Common myeloid progenitor, CD34-positive (primary cell): ENCODE measurements at regions not wholly inside any gene's neighbourhood (a gene's known extent, or its start where the extent isn't known, plus 50 kb on each side); places are given as distances from the start of the nearest gene placed in this dataset.
A peak's percentile ranks its signal among the peaks of the same experiment; 100 is the strongest.

ENCODE experiments used
- CTCF ChIA-PET: fragments of 350-600 bp; sonication (Branson Sonifier 250); formaldehyde crosslinking; loops from one replicate; lab custom pipeline; 2021; ENCODE audit warnings: antibody characterized with exemption; lab: Charles Lee
- POLR2A ChIA-PET: fragments of 350-600 bp; sonication (Branson Sonifier 250); formaldehyde crosslinking; loops from one replicate; lab custom pipeline; 2021; ENCODE audit warnings: antibody characterized with exemption; lab: Charles Lee
- DNase-seq, 3 donors: peaks; one replicate each; pipeline versions ENCODE4 v3.0.0 to v3.0.0-alpha.2; 2013
- H3K27ac ChIP-seq, 2 experiments: 1 replicate in 1 of 2; 2 replicates in 1 of 2; pipeline ENCODE4 v1.7.0; 2013; ENCODE audit warnings: inconsistent platforms in 2 of 2, low read length in 2 of 2, mild to moderate bottlenecking in 2 of 2, low read depth in 1 of 2, moderate library complexity in 1 of 2; ENCODE audit not compliant: severe bottlenecking in 2 of 2, insufficient read depth in 1 of 2, poor library complexity in 1 of 2
- H3K27me3 ChIP-seq, 5 experiments: replicated peaks in 2 of 5; 1 replicate in 3 of 5; 2 replicates in 2 of 5; pipeline versions ENCODE4 v1.6.1 to v1.7.0; 2013; ENCODE audit warnings: low read length in 4 of 5, mild to moderate bottlenecking in 2 of 5, moderate library complexity in 2 of 5, inconsistent platforms in 1 of 5; ENCODE audit not compliant: insufficient read depth in 5 of 5, control insufficient read depth in 4 of 5
- H3K36me3 ChIP-seq, 4 experiments: 1 replicate in 2 of 4; 2 replicates in 2 of 4; pipeline versions ENCODE4 v1.6.1 to v1.7.0; 2013; ENCODE audit warnings: low read length in 3 of 4, control low read depth in 1 of 4, mild to moderate bottlenecking in 1 of 4; ENCODE audit not compliant: control insufficient read depth in 4 of 4, insufficient read depth in 4 of 4
- H3K4me1 ChIP-seq, 4 experiments: 1 replicate in 3 of 4; 2 replicates in 1 of 4; pipeline versions ENCODE4 v1.6.1 to v1.7.1; 2013; ENCODE audit warnings: low read length in 3 of 4, mild to moderate bottlenecking in 3 of 4, control low read depth in 1 of 4, inconsistent platforms in 1 of 4, moderate library complexity in 1 of 4; ENCODE audit not compliant: control insufficient read depth in 4 of 4, insufficient read depth in 4 of 4; ENCODE audit errors: control extremely low read depth in 1 of 4
- H3K4me3 ChIP-seq, 7 experiments: 1 replicate in 4 of 7; 2 replicates in 3 of 7; pipeline versions ENCODE4 v1.5.1 to v1.7.0; 2013; ENCODE audit warnings: mild to moderate bottlenecking in 7 of 7, low read length in 6 of 7, moderate library complexity in 6 of 7, inconsistent platforms in 2 of 7, low read depth in 2 of 7, control low read depth in 1 of 7; ENCODE audit not compliant: insufficient read depth in 4 of 7, control insufficient read depth in 1 of 7; ENCODE audit errors: extremely low read depth in 1 of 7
- H3K9me3 ChIP-seq, 5 experiments: 1 replicate in 4 of 5; 2 replicates in 1 of 5; pipeline versions ENCODE4 v1.6.1 to v1.7.1; 2013; ENCODE audit warnings: low read length in 4 of 5, mild to moderate bottlenecking in 2 of 5, inconsistent platforms in 1 of 5, low read depth in 1 of 5, moderate library complexity in 1 of 5; ENCODE audit not compliant: control insufficient read depth in 4 of 5, insufficient read depth in 2 of 5; ENCODE audit errors: control extremely low read depth in 1 of 5
- WGBS: methylation state at CpG from one replicate; pipeline ENCODE4 v1.1.5; 2013; ENCODE audit not compliant: insufficient coverage; 5-methylcytosine and 5-hydroxymethylcytosine counted together

GRCh38 chr12:114218136-114218535 is 187.8 kb downstream of the TBX5 start:
- H3K36me3 ChIP-seq = no peaks in the 10 kb centered on the region
- ChIA-PET POLR2A (no interaction called here), CTCF (no interaction called here)
- no peaks in the 10 kb centered on the region for H3K4me1 ChIP-seq
- no peak overlapping the region for H3K27ac ChIP-seq
- 100% methylated on average over 2 of the region's 2 CpGs for WGBS
- no peak overlapping the region for H3K4me3 ChIP-seq
- no peak for DNase-seq
- peaks cover 0 to 4% (median 0%) of the 10 kb centered on the region in 5 experiments for H3K27me3 ChIP-seq
- peaks cover 0 to 2% (median 0%) of the 10 kb centered on the region in 5 experiments for H3K9me3 ChIP-seq

- peaks cover 0 to 2% (median 0%) of the 10 kb centered on the region in 5 experiments for H3K27me3 ChIP-seq
- DNase-seq = no peak
- ChIA-PET POLR2A (no interaction called here), CTCF (no interaction called here)
- no peaks in the 10 kb centered on the region for H3K36me3 ChIP-seq
- WGBS = 90% methylated on average over 2 of the region's 6 CpGs
- H3K4me1 ChIP-seq = no peaks in the 10 kb centered on the region
- H3K9me3 ChIP-seq = peaks cover 0 to 2% (median 0%) of the 10 kb centered on the region in 5 experiments
- no peak overlapping the region for H3K4me3 ChIP-seq
- no peak overlapping the region for H3K27ac ChIP-seq
Measured at GRCh38 chr12:114215746-114216145, 190.2 kb downstream of the TBX5 start.

- H3K27ac ChIP-seq = no peak overlapping the region
- H3K9me3 ChIP-seq = peaks cover 0 to 2% (median 0%) of the 10 kb centered on the region in 5 experiments
- DNase-seq = peak; percentile 5 to 62 (median 40)
- ChIA-PET POLR2A (no interaction called here), CTCF (no interaction called here)
- H3K27me3 ChIP-seq = peaks cover 0 to 2% (median 0%) of the 10 kb centered on the region in 5 experiments
- no peak overlapping the region for H3K4me3 ChIP-seq
- no peaks in the 10 kb centered on the region for H3K4me1 ChIP-seq
- H3K36me3 ChIP-seq = no peaks in the 10 kb centered on the region
- WGBS = 37% methylated on average over 2 of the region's 2 CpGs
Measured at GRCh38 chr12:114213055-114213581, 192.8 kb downstream of the TBX5 start.

DNA sequence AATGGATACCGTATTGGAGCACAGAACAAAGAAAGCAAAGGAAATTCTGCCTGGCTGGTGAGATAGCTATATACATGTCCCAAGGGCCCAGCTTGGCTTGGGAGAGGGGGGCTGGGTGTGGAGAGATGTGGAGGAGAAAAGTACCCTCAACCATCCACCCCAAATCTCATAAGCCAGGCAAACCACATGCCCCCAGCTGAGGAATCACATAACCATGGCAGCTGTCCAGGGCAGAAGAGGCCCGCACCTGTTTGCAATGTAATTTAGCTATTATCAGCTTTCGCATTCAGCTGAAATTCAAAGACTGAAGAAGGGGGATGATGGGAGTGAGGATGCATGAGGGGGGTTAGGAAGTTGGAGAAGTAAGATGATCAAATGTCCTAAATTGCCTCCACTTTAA is 196.1 kb downstream of the TBX5 start:
- ChIA-PET CTCF (no interaction called here), POLR2A (no interaction called here)
- H3K4me3 ChIP-seq = no peak overlapping the region
- H3K9me3 ChIP-seq = no peaks in the 10 kb centered on the region
- no peaks in the 10 kb centered on the region for H3K4me1 ChIP-seq
- 83% methylated on average over 3 of the region's 3 CpGs for whole genome bisulfite sequencing
- no peak overlapping the region for H3K27ac ChIP-seq
- DNase-seq = no peak
- peaks cover 0 to 2% (median 0%) of the 10 kb centered on the region in 5 experiments for H3K27me3 ChIP-seq
- H3K36me3 ChIP-seq = no peaks in the 10 kb centered on the region

DNA sequence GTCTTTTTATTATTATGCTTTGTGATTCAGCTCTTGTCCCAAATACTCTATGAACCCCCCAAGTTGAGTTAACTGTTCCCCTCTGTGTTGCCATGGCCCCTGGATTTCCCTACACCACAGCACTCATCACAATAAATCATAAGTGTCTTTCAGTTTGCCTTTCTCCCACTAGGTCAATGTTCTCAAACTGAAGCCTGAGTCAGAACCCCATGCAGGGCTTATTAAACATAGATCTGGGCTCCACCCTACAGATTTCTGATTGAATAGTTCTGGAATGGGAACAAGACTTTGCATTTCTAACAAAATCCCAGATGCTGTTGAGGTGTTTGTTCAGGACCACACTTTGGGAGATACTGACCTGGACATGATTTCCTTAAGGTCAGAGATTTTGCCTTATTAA is 199.4 kb downstream of the TBX5 start:
- POLR2A ChIA-PET = no interaction called here
- no peak for DNase-seq

DNA sequence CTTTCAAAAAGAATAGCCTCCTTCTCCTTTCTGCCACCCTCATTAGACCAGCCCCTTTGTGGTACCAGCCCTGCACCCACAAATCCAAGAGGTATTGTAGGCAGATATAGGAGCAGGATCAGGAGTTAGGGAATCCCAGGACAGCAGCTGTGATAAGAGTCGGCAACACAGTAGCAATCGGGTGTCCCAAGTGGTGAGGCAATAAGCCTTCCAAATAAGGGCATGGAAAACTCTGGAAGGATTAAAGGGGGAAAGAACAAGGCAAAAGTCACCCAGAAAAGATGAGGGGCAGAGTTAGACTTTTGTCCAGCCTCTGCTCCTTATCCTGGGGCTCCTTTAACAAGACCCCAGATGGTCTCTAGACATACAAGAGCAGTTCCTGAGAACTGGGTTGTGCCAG is 204.2 kb downstream of the TBX5 start:
- Histone ChIP-seq H3K4me1 (no peaks in the 10 kb centered on the region), H3K9me3 (peaks cover 0 to 1% (median 0%) of the 10 kb centered on the region in 5 experiments), H3K27me3 (no peaks in the 10 kb centered on the region), H3K27ac (no peak overlapping the region), H3K4me3 (no peak overlapping the region), H3K36me3 (no peaks in the 10 kb centered on the region)
- CTCF ChIA-PET = no interaction called here
- no peak for DNase-seq
- 83% methylated on average over 2 of the region's 2 CpGs for WGBS
- POLR2A ChIA-PET = no interaction called here

More for the DNA sequence above, 199.4 kb downstream of the TBX5 start:
- Histone ChIP-seq H3K27me3 (peaks cover 0 to 2% (median 0%) of the 10 kb centered on the region in 5 experiments), H3K4me3 (no peak overlapping the region), H3K27ac (no peak overlapping the region), H3K9me3 (peaks cover 0 to 1% (median 0%) of the 10 kb centered on the region in 5 experiments), H3K36me3 (no peaks in the 10 kb centered on the region), H3K4me1 (no peaks in the 10 kb centered on the region)
- CTCF ChIA-PET = no interaction called here

- Histone ChIP-seq H3K4me3 (no peak overlapping the region), H3K36me3 (no peaks in the 10 kb centered on the region), H3K4me1 (no peaks in the 10 kb centered on the region), H3K9me3 (no peaks in the 10 kb centered on the region), H3K27ac (no peak overlapping the region), H3K27me3 (peaks cover 0 to 4% (median 0%) of the 10 kb centered on the region in 5 experiments)
- ChIA-PET CTCF (no interaction called here), POLR2A (no interaction called here)
- DNase-seq = no peak
- WGBS = 80% methylated on average over 2 of the region's 3 CpGs
Measured at GRCh38 chr12:114194956-114195355, 211.0 kb downstream of the TBX5 start.
